Activated CD8-positive, alpha-beta memory T cell treated with anti-CD3 and anti-CD28 coated beads, Interleukin-2, amount 50 U/mL, for 48 hours (primary cell): ENCODE measurements at regions not wholly inside any gene's neighbourhood (a gene's known extent, or its start where the extent isn't known, plus 50 kb on each side); places are given as distances from the start of the nearest gene placed in this dataset.
"Not testable (repeated sequence)": the region's sequence is repeated elsewhere in the genome, so short reads cannot be mapped to it uniquely, and the experiment has no call there.

ENCODE experiments used
- DNase-seq: peaks from one replicate; pipeline ENCODE4 v3.0.0-alpha.2; 2020

DNA sequence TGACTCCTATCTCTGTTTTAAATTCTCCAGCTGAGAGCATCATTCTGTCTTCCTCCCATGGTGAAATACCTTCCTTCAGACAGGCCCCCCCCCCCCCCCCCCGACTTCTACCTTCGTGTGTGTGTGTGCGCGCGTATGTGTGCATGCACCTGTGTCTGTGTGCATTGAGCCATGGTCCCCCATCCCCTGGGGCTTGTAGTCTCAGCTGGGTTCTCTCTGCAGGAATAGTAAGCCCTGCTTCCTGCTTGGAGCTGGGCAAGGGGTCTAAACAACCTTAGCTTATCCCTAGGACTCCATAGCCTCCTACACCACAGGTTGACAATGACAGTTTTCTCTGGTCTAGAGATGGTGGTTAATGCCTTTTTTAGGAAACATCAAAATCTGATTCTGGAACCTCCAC is 427.5 kb upstream of the KLHL29 start:
- no peak for DNase-seq

DNA sequence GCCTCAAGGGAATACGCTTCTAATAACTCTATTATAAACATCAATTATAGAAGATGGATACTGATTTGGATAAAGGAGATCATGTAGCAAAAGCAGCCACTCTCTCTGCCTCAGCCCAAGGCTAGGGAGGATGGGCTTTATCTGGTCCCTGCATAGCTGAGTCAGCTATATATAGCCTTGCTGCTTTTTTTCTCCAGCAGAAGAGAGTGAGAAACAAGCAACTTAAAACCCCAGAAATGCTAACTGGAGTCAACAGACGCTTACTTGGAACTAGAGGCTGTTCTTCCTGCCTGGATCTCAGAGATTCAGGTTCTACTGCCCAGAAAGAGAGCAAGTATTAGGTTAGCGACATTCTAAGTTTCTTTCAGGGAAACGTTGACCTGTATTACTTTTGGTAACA is 426.7 kb upstream of the KLHL29 start:
- no peak for DNase-seq

DNA sequence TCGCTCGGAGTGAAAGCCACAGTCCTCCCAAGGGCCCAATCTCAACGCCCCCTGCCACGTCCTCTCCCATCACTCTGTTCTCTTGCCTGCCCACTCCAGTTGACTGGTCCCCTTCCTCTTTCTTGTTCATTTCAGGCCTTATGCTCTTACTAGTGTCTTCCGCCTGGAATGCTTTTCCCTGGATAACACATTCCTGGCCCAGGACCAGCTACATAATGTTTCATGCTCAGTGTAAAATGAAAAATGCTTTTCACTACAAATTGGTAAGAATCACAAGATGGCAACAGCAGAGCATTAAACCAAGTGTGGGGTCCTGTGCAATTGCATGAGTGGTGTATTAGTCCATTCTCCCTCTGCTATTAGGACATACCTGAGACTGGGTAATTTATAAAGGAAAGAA is 417.2 kb upstream of the KLHL29 start:
- no peak for DNase-seq

DNA sequence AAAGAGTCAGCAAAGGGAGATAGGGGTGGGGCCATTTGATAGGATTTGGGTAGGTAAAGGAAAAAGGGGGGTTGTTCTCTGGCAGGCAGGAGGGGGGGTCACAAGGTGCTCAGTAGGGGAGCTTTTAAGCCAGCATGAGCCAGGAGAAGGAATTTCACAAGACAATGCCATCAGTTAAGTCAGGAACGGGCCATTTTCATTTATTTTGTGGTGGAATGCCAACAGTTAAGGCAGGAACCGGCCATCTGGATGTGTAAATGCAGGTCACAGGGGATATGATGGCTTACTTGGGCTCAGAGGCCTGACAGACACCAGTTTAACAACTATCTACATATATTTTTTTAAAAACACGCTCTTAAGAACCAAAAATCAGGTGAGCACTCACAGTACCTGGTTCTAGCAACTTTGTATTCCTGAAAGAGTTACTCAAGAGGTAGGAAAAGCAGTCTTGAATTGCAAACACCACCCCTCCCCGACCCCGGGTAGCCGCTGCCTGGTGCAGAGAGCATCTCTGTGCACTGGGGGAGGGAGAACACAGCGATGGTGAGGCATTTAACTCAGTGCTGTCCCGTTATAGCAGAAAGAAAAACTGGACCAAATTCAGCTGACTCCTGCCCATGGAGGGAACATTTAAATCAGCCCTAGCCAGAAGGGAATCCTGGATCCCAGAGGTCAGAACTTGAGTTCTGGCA is 414.5 kb upstream of the KLHL29 start:
- DNase-seq, result no peak

DNA sequence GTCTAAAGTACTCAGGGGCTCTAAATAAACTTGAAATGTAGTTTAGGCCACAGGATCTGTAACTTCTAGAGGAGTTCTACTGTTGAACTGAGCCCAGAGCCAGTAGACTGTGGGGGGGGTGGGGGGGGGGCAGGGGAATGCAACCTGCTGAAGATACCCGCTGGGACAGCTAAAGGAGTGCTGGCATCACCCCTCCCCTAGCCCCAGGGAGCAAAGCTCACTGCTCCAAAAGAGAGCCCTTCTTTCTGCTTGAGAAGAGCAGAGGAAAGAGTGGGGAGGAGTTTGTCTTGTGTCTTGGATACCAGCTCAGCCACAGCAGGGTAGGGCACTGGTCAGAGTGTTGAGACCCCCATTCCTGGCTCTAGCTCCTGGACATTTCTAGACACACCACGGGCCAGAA is 414.0 kb upstream of the KLHL29 start:
- no peak for DNase-seq

DNA sequence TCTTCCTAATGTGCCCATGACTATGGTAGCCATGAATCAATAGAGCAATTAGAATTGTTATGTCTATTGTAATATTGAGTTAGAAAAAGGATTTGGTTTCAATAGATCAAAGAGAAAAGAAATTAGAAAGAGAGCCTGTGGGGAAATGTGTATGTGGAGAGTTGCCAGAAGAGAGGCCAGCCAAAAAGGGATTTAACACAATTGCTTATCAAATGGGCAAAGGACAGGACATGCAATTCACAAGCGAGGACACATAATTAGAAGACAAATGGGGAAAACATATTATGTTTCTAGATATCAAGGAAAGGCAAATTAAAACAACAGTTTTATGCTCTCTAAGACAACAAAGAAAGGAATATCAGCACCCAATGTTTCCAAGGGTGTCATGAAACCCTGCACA is 403.2 kb upstream of the KLHL29 start:
- no peak for DNase-seq

DNA sequence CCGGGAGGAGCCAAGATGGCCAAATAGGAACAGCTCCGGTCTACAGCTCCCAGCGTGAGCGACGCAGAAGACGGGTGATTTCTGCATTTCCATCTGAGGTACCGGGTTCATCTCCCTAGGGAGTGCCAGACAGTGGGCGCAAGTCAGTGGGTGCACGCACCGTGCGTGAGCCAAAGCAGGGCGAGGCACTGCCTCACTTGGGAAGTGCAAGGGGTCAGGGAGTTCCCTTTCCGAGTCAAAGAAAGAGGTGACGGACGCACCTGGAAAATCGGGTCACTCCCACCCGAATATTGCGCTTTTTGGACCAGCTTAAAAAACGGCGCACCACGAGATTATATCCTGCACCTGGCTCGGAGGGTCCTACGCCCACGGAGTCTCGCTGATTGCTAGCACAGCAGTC is 400.8 kb upstream of the KLHL29 start:
- DNase-seq, result not testable (repeated sequence)

DNA sequence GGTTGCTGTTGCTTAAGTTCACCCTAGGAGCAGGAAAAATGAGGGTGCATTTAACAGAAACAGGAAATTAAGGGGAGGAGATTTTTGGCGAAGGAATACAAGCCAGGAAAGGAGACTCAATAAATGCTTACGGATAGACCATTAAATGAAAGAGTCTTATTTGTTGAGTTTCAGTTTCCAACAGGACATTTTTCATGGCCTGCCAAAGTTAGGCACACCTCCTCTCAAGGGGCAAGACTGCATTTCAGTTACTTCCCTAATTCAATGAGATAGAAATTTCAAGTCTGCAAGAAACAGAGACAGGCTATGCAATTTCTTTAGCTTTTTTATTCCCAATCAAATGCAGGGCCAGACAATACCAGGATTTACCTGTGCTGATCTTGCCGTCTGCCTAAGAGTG is 394.7 kb upstream of the KLHL29 start:
- no peak for DNase-seq

DNA sequence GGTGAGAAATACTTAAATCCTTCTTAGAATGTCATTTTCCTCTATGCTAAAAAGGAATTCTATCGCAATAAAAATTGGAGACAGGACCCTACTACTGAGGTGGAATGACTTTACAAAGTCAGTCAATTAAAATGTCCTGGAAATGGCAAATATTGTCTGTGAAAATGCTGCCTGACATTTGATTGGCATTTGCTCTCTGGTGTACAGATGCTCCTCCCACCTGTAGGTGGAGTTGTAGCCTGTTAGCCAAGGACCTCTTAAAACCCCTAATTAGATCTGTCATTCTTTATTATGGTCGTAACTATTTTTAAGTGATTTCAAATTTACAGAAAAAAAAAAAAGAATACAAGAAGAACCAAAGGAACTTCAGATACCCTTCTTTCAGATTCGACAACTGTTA is 393.1 kb upstream of the KLHL29 start:
- DNase-seq, result no peak

DNA sequence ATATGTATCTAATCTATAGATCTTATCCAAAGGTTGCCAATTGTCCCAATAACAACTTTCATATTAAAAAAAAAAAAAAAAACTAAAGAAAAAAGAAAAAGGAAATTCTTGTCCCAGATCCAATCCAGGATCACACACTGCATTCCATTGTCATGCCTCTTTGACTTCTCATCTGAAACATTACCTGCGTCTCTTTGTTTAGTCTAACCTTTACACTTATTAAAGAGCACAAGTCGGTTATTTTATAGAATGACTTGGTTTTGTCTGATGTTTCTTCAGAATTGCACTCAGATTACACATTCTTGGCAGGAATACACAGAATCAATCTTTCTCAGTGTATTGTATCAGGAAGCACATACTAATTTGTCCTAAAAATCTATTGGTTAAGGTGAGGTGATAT is 392.5 kb upstream of the KLHL29 start:
- no peak for DNase-seq

DNA sequence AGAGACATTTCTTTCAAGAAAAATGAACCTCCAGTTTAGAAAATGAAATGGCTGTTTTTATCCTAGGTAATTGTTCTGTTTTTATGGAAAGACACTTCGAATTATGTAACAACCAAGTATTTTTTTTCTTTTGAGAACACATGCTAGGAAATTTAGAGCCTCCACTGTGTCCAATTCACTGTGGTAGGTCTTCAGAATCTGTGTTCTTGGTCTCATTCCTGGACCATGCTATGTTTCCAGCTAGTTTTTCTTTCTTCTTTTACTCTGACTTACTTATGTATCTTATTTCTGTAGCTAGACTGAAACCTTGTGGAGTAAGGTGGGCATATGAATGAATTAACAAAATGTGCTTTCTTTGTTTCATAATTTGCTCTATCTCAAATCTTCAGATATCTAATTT is 391.7 kb upstream of the KLHL29 start:
- no peak for DNase-seq

DNA sequence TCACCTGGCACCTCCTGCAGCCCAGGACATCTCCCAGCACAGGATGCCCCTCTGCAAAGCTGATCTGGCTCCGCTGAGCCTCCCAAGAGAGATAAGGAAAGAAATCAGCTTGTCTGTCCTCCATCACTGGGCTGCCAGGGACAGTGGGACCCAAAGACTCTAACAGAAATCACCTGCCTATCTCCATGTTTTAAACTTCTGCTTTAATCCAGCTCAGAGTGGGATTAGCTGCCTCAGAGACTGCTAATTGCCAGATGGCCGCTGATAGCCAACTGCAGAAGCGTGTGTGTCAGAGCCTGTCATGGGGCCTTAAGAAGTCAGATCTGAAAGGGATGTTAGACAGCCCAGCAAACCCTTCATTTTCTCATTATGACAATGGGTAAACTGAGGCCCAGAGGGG is 389.4 kb upstream of the KLHL29 start:
- DNase-seq, result no peak

DNA sequence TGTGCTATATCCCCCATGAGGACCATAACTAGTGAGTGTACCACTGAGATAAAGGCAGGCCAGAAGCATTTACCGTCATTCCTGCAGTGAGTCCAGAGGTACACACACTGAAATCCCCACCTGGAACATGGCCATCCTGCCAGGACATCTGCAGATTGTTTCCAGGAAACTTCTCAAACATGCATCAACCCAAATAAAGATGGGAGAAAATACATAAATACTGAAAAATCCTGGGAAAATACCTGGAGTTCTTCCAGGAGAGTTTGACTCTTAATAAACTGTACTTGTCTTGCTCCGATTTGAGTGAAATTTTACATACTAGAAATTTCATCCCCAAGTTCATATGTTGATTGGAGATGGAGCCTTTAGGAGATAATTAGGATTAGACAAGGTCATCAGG is 388.1 kb upstream of the KLHL29 start:
- no peak for DNase-seq

DNA sequence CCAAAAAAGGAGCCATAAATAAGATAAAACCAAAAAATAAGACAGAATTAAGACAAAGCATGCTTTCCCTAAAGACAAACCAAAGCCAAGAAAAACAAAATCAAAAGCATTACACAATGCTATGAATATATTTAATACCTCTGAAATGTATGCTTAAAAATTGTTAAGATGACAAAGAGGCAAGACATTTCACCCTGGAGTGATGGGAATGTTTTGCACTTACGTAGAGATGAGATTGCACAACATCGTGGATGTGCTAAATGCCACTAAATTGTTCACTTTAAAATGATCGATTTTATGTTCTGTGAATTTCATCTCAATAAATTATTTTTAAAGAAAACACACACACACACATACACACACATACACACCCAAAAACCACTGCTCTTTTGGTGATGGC is 386.6 kb upstream of the KLHL29 start:
- DNase-seq, result no peak

DNA sequence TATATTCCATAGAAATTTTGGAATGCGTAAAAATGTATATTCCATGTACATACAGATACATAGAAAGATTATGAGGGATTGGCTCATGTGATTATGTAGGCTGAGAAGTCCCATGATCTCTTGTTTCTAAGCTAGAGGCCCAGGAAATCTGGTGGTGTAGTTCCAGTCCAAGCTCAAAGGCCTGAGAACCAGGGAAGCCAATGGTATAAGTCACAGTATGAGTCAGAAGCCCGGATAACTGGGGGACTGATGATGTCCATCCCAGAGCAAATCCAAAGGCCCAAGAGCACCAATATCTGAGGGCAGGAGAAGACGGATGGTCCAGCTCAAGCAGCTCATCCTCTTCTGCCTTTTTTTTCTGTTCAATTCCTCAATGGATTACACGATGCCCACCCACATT is 385.0 kb upstream of the KLHL29 start:
- no peak for DNase-seq

DNA sequence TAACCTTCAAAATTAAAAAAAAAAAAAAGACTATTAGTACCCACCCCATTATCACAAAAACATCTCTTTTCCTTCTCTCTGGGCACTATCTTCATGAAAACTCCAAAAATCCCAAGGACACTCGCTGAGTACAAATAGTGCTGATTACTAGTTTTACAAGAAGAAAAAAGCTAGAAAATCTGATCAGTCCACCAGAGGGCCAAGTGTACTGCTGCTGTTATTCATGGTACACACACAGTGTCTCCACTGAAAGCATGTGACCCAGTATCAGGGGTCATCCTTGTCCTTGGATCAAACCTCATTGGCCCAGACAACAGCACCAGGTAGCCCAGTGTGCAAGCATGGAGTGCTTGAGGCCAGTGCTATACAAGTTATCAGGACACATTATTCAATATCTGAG is 382.7 kb upstream of the KLHL29 start:
- DNase-seq, result no peak

DNA sequence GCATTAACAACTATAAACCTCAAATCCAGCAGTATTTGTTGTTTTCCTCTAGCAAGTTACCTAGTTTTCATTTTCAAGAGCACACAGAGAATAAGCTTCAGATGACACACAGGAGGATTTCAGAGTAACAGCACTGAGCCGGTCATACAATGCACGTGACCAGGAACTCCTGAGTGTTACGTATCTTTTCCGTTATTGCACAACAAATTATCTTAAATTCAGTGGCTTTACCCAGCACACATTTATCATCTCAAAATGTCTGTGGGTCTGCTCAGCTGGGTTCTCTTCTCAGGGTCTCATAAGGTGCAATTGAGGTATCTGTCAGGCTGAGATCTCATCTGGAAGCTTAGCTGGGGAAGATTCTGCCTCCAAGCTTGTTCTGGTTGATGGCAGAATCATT is 379.5 kb upstream of the KLHL29 start:
- DNase-seq, result no peak

DNA sequence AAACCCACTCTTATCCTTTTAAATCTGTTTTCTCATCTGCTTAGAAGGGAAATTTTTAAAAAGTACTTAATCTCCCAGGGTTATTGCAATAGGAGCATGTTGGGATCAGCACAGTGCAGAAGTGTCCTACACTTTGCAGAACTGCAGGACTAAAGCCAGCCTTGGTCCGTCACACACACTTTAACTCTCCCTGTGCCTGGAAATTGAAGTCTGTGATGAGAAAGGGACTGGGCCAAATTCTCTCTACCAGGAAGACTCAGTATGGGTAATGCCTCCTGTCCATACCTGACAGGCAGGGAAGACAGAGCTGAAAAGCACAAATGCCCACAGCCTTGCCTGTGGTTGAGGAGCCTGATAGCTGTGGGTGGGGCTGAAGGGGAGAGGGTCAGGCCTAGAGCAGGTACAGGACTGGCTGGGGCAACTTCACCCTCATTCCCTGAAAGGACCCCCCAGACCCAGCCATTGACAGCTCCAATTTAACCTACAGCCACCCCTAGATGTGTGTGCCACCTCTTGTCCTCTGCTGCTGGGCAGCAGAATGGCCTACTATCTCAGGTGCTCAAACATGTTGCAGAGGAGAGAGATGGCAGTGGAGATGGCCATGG is 377.2 kb upstream of the KLHL29 start:
- no peak for DNase-seq

DNA sequence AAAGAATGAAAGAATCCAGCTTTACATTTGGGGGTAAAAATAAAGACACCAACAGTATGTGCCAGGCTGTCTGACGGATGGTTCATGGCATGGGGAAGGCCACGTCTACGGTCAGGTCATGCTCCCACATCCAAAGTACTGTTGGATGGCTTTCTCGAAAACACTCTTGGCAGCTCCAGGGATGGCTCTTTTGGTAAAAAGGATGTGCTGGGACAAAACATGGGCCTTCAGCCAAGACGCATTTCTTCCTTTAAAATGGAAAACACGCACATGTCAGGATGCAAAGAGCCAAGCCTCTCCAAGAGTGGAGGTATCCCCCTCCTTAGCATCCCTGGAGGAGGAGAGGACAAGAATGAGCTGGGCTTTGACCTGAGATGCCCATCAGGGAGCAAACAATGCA is 376.5 kb upstream of the KLHL29 start:
- DNase-seq, result no peak

DNA sequence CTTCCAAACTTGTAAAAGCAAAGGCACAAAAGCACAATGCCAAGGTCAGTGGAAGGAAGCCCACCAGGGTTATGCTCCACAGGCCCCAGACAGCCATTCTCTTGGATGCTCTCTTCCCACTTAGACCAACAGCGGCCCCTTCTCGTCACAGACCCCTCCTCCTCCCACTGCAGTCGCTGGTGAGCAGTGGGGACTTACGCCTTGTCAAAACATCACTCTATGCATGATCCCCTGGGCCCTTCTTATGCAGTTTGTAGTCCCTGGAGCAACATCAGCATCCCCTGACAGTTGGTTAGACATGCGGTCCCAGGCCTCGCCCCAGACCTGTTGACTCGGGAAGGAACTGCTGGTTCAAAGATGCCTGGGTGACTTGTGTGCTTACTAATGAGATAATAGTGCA is 376.0 kb upstream of the KLHL29 start:
- no peak for DNase-seq

DNA sequence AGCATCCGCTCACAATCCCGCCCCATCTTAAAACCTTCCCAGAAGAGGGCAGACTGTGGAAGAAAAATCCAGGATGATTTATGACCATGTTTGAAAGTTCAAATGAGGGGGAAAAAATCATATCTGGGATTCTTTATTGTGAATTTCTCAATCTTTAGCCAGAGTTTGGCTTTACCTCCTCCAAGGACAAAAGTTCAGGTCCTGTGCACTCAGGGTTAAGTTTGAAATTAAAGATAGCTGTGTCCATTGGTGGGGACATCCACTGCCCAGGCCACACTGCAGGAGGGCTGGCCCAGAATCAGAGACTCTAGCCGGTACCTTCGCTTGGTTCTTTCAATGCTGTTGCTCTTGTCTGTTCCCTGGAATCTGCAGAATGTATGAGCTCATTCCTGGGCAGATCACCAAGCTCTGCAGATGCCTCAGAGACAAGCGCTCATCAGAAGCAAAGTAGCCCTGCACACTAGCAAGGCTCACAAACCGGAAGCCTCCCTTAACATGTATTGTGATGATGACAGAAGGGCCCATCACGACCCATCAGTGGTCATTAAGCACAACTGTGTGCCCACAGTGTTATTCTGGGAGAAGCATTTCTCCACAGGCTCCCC is 375.3 kb upstream of the KLHL29 start:
- no peak for DNase-seq

DNA sequence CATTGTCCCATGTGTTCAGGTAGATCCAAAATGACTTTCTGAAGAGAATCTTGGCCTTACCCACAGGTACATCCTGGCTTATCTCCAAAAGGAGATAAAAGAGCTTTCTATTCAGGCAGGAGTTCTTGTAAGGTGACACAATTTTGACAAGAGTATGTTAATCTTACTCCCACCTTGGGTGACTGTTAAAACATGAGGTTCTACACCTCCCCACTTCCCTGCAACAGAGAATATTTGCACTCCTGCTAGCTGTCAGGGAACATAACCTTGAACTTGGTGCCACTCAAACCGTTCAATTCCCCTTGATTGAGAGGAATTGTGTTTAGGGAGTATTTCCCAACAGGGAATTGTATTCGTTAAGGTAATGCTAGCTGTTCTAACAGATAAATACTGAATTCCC is 372.5 kb upstream of the KLHL29 start:
- DNase-seq, result no peak

DNA sequence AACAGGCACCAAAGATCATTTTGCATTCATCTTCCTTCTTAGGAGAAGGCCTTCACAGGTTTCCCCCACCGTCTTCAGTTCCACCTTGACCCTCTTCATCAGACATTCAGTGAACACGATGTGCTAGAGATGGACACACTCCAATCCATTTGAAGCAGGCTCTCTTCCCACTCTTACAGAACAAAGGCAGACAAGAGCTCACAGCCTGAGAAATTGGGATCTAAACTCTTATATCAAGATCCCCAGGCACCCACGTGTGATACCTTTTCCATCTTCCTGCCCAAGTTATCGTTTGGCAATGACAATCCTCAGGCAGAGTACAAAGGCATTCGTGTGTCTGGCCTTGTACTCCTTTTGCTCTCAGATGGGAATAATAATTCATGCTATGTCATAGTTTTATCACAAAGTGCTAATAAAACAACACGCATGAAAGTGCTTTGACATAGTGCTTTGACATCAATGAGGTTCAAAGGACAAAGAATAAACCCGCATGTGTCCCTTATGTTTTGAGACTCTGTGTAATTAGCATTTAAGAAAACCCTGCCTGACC is 369.3 kb upstream of the KLHL29 start:
- DNase-seq, result no peak

DNA sequence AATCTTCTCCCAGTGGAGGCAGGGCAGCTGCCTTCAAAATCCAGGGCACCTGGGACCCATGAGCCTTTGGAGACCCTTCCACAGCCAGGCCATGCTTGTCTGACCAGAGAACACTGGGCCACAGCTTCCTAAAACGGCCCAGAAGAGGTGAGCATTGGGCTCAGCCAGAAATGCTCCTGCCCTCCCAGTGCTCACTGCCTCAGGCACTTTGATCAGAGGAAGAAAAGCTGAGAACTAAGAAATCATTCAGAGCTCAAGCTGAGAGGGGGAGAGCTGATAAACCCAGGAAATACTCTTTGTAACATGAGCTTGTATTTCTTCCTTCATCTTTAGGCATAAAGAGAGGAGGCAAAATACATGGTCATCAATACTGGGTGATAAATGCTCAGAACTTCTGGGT is 365.5 kb upstream of the KLHL29 start:
- DNase-seq, result no peak

DNA sequence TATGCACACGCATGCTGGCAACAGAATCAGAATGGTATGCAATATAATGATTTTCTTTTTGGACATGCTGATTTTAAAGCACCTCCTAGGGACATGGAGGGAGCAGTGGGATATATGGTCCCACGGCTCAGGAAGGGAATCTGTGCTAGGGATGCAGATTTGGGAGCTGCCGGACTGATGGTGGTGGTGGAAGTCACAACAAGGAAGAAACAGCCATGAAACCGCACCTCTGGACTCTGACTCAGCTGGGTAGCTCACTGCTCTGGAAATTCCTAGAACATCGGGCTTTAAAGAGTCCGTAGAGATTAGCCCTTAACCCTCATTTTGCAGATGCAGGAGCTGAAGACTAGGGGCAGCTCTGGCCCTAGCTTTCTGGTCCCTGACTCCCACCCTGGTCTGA is 364.3 kb upstream of the KLHL29 start:
- no peak for DNase-seq
